ENCODE measurements at regions not wholly inside any gene's neighbourhood (a gene's known extent, or its start where the extent isn't known, plus 50 kb on each side); places are given as distances from the start of the nearest gene placed in this dataset.

GRCh38 chr15:97153356-97153965 is 807.0 kb upstream of the ARRDC4 start:
- TF ChIP-seq CTCF (IDR thresholded peaks at IDR 0.05), result no peak
- TF ChIP-seq POLR2A (IDR thresholded peaks at IDR 0.05), result no peak
- no peak for TF ChIP-seq POLR2AphosphoS5 (IDR thresholded peaks at IDR 0.05)
